A549 (cell line): ENCODE measurements at regions not wholly inside any gene's neighbourhood (a gene's known extent, or its start where the extent isn't known, plus 50 kb on each side); places are given as distances from the start of the nearest gene placed in this dataset.

Experiments
- ESRRA ChIP-seq: fragments of 150-350 bp; IDR thresholded peaks from 2 replicates; pipeline ENCODE4 v1.6.1; 2014; ENCODE audit warnings: mild to moderate bottlenecking, low read length, borderline replicate concordance
- HOXB5 ChIP-seq: fragments of 250-450 bp; sonication (Bioruptor Pico); IDR thresholded peaks from 2 replicates; pipeline ENCODE4 v1.5.0; 2020; ENCODE audit warnings: mild to moderate bottlenecking, moderate library complexity
- KDM1A ChIP-seq: fragments of 200-600 bp; sonication (generic); IDR thresholded peaks from 2 replicates; pipeline ENCODE4 v1.6.1; 2016; ENCODE audit warnings: low read depth, mild to moderate bottlenecking
- POLR2A ChIP-seq: IDR thresholded peaks from 2 replicates; pipeline ENCODE4 v1.6.1; 2012; ENCODE audit warnings: mild to moderate bottlenecking, low read length
- RFX5 ChIP-seq: fragments of 450-650 bp; IDR thresholded peaks from 2 replicates; pipeline ENCODE4 v1.7.1; 2014; ENCODE audit warnings: antibody characterized with exemption, mild to moderate bottlenecking, moderate library complexity
- RNF2 ChIP-seq: fragments of 200-600 bp; sonication (generic); IDR thresholded peaks from 2 replicates; pipeline ENCODE4 v1.6.1; 2016; ENCODE audit warnings: low read depth, mild to moderate bottlenecking, antibody characterized with exemption, moderate library complexity, borderline replicate concordance
- TFCP2L1 ChIP-seq: fragments of 250-450 bp; sonication (Bioruptor Pico); IDR thresholded peaks from 2 replicates; pipeline ENCODE4 v1.5.0; 2021; ENCODE audit warnings: mild to moderate bottlenecking
- TF ChIP-seq, protein P1 (sequence below): fragments of >200 bp; sonication (Bioruptor Twin); formaldehyde crosslinking; IDR thresholded peaks from 3 replicates; pipeline ENCODE4 v1.5.1; 2016
- TF ChIP-seq, protein P2 (sequence below): IDR thresholded peaks from 2 replicates; pipeline ENCODE4 v1.6.1; 2012; ENCODE audit warnings: low read depth, borderline replicate concordance
- TF ChIP-seq, protein P3 (sequence below): IDR thresholded peaks from 2 replicates; pipeline ENCODE4 v1.6.1; 2012
- TF ChIP-seq, protein P4 (sequence below): fragments of 450-650 bp; IDR thresholded peaks from 2 replicates; pipeline ENCODE4 v1.6.1; 2014; ENCODE audit warnings: antibody characterized with exemption

DNA sequence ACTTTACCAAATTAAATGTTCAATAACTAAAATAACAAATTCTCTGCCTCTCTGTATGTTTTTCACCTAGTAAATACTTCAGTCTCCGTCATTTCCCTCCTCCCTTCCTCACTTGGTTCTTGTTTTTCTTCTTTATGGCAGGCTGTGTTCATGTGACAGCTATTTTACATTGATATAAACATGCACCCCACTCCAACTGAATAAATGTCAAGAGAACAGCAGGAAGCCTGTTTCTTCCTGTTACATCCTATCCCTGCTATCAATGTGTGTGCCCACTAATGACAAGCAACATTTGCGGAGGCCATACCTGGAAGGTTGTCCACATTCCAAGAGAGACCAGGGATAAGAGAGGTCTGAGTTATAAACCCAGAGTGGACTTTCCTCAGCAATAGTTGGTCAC lies 145.2 kb upstream of the MAST4 start:
- TF ChIP-seq TFCP2L1 (CRISPR knock-in tag) (no peak), RNF2 (no peak), RFX5 (no peak), POLR2A (no peak), HOXB5 (CRISPR knock-in tag) (no peak), KDM1A (no peak), ESRRA (no peak)
- TF ChIP-seq, protein P1, sequence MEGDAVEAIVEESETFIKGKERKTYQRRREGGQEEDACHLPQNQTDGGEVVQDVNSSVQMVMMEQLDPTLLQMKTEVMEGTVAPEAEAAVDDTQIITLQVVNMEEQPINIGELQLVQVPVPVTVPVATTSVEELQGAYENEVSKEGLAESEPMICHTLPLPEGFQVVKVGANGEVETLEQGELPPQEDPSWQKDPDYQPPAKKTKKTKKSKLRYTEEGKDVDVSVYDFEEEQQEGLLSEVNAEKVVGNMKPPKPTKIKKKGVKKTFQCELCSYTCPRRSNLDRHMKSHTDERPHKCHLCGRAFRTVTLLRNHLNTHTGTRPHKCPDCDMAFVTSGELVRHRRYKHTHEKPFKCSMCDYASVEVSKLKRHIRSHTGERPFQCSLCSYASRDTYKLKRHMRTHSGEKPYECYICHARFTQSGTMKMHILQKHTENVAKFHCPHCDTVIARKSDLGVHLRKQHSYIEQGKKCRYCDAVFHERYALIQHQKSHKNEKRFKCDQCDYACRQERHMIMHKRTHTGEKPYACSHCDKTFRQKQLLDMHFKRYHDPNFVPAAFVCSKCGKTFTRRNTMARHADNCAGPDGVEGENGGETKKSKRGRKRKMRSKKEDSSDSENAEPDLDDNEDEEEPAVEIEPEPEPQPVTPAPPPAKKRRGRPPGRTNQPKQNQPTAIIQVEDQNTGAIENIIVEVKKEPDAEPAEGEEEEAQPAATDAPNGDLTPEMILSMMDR, result no peak
- TF ChIP-seq, protein P2, sequence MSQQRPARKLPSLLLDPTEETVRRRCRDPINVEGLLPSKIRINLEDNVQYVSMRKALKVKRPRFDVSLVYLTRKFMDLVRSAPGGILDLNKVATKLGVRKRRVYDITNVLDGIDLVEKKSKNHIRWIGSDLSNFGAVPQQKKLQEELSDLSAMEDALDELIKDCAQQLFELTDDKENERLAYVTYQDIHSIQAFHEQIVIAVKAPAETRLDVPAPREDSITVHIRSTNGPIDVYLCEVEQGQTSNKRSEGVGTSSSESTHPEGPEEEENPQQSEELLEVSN, result no peak
- TF ChIP-seq, protein P3, sequence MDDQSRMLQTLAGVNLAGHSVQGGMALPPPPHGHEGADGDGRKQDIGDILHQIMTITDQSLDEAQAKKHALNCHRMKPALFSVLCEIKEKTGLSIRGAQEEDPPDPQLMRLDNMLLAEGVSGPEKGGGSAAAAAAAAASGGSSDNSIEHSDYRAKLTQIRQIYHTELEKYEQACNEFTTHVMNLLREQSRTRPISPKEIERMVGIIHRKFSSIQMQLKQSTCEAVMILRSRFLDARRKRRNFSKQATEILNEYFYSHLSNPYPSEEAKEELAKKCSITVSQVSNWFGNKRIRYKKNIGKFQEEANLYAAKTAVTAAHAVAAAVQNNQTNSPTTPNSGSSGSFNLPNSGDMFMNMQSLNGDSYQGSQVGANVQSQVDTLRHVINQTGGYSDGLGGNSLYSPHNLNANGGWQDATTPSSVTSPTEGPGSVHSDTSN, result no peak
- TF ChIP-seq, protein P4, sequence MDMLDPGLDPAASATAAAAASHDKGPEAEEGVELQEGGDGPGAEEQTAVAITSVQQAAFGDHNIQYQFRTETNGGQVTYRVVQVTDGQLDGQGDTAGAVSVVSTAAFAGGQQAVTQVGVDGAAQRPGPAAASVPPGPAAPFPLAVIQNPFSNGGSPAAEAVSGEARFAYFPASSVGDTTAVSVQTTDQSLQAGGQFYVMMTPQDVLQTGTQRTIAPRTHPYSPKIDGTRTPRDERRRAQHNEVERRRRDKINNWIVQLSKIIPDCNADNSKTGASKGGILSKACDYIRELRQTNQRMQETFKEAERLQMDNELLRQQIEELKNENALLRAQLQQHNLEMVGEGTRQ, result no peak
